GM12878 (cell line): ENCODE measurements at regions not wholly inside any gene's neighbourhood (a gene's known extent, or its start where the extent isn't known, plus 50 kb on each side); places are given as distances from the start of the nearest gene placed in this dataset.

Source experiments
- EZH2 ChIP-seq: IDR thresholded peaks from 2 replicates; pipeline ENCODE4 v1.6.1; 2012; ENCODE audit warnings: low read depth, mild to moderate bottlenecking, control low read depth, inconsistent platforms, low read length, borderline replicate concordance; ENCODE audit not compliant: control insufficient read depth
- SP1 ChIP-seq: IDR thresholded peaks from one replicate; pipeline ENCODE4 v1.6.1; 2011; ENCODE audit warnings: low read depth, low read length
- TF ChIP-seq, protein P1 (sequence below), 3 experiments: IDR thresholded peaks in 2 of 3; conservative IDR thresholded peaks in 1 of 3; 2 replicates each; pipeline ENCODE4 v1.5.1; 2011; ENCODE audit warnings: low read depth in 3 of 3, low read length in 3 of 3, mild to moderate bottlenecking in 3 of 3, control low read depth in 2 of 3, moderate library complexity in 2 of 3, inconsistent platforms in 1 of 3, mixed read lengths in 1 of 3; ENCODE audit not compliant: control insufficient read depth in 2 of 3, insufficient read depth in 1 of 3; ENCODE audit errors: extremely low read depth in 1 of 3

DNA sequence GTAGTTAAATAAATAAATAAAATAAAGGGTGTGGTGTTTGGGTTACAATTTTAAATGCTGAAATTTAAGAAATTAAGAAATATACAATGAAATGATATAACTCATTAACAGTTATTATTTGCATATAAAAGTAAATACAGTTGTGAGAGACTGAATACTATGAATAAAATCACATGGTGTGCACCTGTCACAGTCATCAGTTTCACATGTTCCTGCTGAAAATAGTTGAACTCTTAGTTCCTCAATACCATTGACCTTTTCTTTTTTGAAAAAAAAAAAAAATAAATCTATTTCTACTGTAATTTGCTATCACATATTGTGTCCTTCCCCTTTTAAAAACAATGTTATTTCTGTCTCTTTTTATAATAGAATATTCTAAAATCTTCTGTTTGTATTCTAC is 130.9 kb upstream of the CHD1 start:
- TF ChIP-seq EZH2, result no peak
- no peak for TF ChIP-seq SP1
- TF ChIP-seq, protein P1, sequence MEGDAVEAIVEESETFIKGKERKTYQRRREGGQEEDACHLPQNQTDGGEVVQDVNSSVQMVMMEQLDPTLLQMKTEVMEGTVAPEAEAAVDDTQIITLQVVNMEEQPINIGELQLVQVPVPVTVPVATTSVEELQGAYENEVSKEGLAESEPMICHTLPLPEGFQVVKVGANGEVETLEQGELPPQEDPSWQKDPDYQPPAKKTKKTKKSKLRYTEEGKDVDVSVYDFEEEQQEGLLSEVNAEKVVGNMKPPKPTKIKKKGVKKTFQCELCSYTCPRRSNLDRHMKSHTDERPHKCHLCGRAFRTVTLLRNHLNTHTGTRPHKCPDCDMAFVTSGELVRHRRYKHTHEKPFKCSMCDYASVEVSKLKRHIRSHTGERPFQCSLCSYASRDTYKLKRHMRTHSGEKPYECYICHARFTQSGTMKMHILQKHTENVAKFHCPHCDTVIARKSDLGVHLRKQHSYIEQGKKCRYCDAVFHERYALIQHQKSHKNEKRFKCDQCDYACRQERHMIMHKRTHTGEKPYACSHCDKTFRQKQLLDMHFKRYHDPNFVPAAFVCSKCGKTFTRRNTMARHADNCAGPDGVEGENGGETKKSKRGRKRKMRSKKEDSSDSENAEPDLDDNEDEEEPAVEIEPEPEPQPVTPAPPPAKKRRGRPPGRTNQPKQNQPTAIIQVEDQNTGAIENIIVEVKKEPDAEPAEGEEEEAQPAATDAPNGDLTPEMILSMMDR (IDR thresholded peaks at IDR 0.05 in 2 of 3, conservative IDR thresholded peaks at IDR 0.05 in 1 of 3; ENCODE audit: control insufficient read depth in 2 of 3, extremely low read depth in 1 of 3, insufficient read depth in 1 of 3, low read depth in 3 of 3, low read length in 3 of 3), result no peak
